GM12873 (cell line): ENCODE measurements at regions not wholly inside any gene's neighbourhood (a gene's known extent, or its start where the extent isn't known, plus 50 kb on each side); places are given as distances from the start of the nearest gene placed in this dataset.

Experiments
- TF ChIP-seq, protein P1 (sequence below): IDR thresholded peaks from 2 replicates; pipeline ENCODE4 v1.5.1; 2012; ENCODE audit warnings: low read depth, mild to moderate bottlenecking, moderate library complexity, low read length, control low read depth; ENCODE audit not compliant: insufficient read depth; ENCODE audit errors: missing control alignments

GRCh38 chr9:30198463-30199309 lies 2185.8 kb upstream of the ACO1 start:
- TF ChIP-seq, protein P1, sequence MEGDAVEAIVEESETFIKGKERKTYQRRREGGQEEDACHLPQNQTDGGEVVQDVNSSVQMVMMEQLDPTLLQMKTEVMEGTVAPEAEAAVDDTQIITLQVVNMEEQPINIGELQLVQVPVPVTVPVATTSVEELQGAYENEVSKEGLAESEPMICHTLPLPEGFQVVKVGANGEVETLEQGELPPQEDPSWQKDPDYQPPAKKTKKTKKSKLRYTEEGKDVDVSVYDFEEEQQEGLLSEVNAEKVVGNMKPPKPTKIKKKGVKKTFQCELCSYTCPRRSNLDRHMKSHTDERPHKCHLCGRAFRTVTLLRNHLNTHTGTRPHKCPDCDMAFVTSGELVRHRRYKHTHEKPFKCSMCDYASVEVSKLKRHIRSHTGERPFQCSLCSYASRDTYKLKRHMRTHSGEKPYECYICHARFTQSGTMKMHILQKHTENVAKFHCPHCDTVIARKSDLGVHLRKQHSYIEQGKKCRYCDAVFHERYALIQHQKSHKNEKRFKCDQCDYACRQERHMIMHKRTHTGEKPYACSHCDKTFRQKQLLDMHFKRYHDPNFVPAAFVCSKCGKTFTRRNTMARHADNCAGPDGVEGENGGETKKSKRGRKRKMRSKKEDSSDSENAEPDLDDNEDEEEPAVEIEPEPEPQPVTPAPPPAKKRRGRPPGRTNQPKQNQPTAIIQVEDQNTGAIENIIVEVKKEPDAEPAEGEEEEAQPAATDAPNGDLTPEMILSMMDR = no peak

DNA sequence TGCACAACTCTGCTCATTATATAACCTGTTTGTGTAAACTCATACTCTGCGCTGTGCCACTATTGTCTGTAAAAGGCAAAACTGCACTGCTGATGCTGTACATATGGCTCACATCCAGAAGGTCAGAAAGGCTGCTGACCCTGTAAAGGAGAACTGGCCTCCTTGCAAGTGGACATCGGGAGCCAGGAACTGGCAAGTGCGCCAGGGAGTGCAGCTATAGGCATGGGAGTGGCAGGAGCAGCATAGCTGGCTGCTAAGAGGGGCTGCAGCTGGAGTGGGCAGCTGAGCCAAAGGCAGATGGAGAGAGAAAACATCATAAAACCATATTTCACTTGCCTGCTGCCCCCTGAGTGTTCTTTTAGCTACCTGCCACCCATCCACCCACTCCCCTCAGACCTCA lies 2183.4 kb upstream of the ACO1 start:
- TF ChIP-seq, protein P1 = no peak

DNA sequence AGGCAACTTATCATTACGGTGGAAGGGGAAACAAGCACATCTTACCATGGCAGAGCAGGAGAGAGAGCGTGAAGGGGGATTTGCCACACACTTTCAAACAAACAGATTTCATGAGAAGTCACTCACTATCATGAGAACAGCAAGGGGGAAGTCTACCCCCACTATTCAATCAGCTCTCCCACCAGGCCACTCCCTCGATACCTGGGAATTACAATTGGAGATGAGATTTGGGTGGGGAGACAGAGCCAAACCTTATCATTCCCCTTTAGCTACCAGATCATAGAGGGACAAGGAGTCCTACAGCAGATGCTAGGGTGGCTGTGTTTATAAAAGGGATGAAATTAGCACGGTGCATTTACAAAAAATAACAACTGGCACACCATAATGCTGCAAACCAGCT lies 2149.4 kb upstream of the ACO1 start:
- TF ChIP-seq, protein P1 = no peak

DNA sequence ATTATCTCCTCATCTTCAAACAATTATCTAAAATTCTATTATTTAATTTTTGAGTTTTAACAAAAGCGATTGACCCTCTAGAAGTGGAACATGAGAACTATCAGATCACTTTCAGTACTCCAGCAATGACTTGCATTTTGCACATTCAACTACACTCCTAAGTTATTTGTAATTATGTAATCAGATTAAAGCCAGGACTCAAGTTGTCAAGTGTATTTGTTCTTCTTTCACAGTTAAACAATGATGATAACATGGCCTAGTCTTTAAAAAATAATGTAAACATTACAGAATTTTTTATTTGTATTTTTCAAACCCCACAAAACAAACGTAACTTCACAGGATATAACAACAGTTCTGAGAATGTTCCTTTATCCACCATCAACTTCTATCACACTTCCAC lies 2148.9 kb upstream of the ACO1 start:
- TF ChIP-seq, protein P1 = no peak

GRCh38 chr9:30239878-30240277 lies 2144.6 kb upstream of the ACO1 start:
- TF ChIP-seq, protein P1 = no peak

DNA sequence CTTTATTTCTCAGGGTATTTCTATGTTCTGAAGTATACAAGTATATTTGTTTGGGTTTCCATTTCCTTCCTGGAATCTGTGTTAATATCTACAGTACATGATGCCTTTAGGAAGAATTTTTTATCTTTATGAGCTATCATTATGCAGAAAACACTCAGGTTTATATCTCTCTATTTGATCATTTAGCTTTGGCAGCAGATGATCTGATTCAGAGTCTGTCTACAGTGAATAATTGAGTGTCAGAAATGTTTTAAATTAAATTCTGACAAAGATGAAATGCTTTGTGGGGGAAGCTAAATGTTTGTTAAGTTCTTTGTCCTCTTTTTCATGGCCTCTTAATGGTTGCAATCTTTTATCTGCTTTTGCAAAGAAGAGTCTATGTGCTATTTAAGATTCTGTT lies 2141.0 kb upstream of the ACO1 start:
- TF ChIP-seq, protein P1 = no peak

- TF ChIP-seq, protein P1 = no peak
Measured at GRCh38 chr9:30244877-30245276, 2139.6 kb upstream of the ACO1 start.
